ENCODE measurements at regions not wholly inside any gene's neighbourhood (a gene's known extent, or its start where the extent isn't known, plus 50 kb on each side); places are given as distances from the start of the nearest gene placed in this dataset.

DNA sequence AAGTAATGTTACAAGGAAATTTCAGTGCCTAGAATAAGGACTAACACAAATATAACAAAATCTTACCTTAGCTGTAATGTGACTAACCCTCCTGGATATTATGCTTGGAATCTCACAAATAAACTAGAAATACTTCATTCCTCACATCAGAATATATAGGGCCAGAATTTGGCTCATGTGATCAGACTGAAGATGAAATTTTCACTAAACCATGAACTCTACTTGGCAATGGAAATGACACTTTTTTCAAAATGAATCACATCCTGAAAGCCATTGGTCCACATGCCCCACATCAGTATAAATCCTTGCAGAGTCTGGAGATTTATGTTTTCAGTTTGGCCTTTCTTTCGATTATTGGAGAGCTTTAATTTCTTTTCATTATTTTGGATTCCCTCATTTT lies 227.8 kb downstream of the NRIP1 start:
- POLR2A ChIA-PET = interaction anchor here (0.6 kb wide), 1 partner anchor 41 kb away, joined by 4 read pairs; no protein-coding TSS in a partner anchor
- intact Hi-C loops (cut with micrococcal nuclease; ENCODE audit: unreplicated experiment) = no loop called here
- Histone ChIP-seq H3K27ac (ENCODE audit: control insufficient read depth, insufficient read depth) (no peak overlapping the region), H3K9me3 (replicated peaks; ENCODE audit: control insufficient read depth, insufficient read depth, low read length) (no peaks in the 10 kb centered on the region; the same call in 2 of the 3 replicates), H3K4me1 (ENCODE audit: control insufficient read depth, insufficient read depth, low read length) (no peaks in the 10 kb centered on the region), H2AFZ (ENCODE audit: control insufficient read depth, low read depth, low read length) (no peak overlapping the region), H4K20me1 (ENCODE audit: control insufficient read depth, insufficient read depth) (no peaks in the 10 kb centered on the region), H3K36me3 (ENCODE audit: control insufficient read depth in 2 of 2, insufficient read depth in 2 of 2, low read length in 1 of 2) (no peaks in the 10 kb centered on the region), H3K79me2 (ENCODE audit: control insufficient read depth, insufficient read depth, low read length) (no peaks in the 10 kb centered on the region), H3K4me3 (no peak overlapping the region), H3K4me2 (ENCODE audit: control insufficient read depth, insufficient read depth) (no peak overlapping the region), H3K9ac (ENCODE audit: control insufficient read depth, insufficient read depth, low read length) (no peak overlapping the region), H3K27me3 (replicated peaks in 1 of 2; ENCODE audit: control insufficient read depth in 2 of 2, insufficient read depth in 2 of 2, low read length in 1 of 2) (no peaks in the 10 kb centered on the region)
- in situ Hi-C loops (cut with MboI) = no loop called here
- FAIRE-seq (no peak), ATAC-seq (no peak), DNase-seq (ENCODE audit: low read depth, low spot score) (no peak)
- BruUV-seq (replicated peaks) = no TSS peak
- SMC1A ChIA-PET (ENCODE audit: uncharacterized antibody, unreplicated experiment) = interaction anchor here (1.0 kb wide), 1 partner anchor 42 kb away, joined by 3 read pairs; no protein-coding TSS in a partner anchor
- 89% methylated on average over 1 of the region's 1 CpG for WGBS (ENCODE audit: insufficient coverage, insufficient replicate concordance, low lambda C conversion rate, missing lambda C conversion rate)
- RAD21 ChIA-PET (ENCODE audit: unreplicated experiment) = interaction anchor here (1.3 kb wide), 1 partner anchor 27 kb away, joined by 3 read pairs; no protein-coding TSS in a partner anchor
- TF ChIP-seq RBBP5 (conservative IDR thresholded peaks at IDR 0.05) = no peak
- no peak for TF ChIP-seq BCL11A (IDR thresholded peaks at IDR 0.05; ENCODE audit: low read depth, low read length)
- TF ChIP-seq SIN3A (IDR thresholded peaks at IDR 0.05; ENCODE audit: low read depth, low read length) = no peak
- TF ChIP-seq CREM (IDR thresholded peaks at IDR 0.05; ENCODE audit: low read depth) = no peak
- TF ChIP-seq TCF3 (IDR thresholded peaks at IDR 0.05; ENCODE audit: borderline replicate concordance, insufficient read depth, low read depth, low read length) = no peak
- TF ChIP-seq, protein P1, sequence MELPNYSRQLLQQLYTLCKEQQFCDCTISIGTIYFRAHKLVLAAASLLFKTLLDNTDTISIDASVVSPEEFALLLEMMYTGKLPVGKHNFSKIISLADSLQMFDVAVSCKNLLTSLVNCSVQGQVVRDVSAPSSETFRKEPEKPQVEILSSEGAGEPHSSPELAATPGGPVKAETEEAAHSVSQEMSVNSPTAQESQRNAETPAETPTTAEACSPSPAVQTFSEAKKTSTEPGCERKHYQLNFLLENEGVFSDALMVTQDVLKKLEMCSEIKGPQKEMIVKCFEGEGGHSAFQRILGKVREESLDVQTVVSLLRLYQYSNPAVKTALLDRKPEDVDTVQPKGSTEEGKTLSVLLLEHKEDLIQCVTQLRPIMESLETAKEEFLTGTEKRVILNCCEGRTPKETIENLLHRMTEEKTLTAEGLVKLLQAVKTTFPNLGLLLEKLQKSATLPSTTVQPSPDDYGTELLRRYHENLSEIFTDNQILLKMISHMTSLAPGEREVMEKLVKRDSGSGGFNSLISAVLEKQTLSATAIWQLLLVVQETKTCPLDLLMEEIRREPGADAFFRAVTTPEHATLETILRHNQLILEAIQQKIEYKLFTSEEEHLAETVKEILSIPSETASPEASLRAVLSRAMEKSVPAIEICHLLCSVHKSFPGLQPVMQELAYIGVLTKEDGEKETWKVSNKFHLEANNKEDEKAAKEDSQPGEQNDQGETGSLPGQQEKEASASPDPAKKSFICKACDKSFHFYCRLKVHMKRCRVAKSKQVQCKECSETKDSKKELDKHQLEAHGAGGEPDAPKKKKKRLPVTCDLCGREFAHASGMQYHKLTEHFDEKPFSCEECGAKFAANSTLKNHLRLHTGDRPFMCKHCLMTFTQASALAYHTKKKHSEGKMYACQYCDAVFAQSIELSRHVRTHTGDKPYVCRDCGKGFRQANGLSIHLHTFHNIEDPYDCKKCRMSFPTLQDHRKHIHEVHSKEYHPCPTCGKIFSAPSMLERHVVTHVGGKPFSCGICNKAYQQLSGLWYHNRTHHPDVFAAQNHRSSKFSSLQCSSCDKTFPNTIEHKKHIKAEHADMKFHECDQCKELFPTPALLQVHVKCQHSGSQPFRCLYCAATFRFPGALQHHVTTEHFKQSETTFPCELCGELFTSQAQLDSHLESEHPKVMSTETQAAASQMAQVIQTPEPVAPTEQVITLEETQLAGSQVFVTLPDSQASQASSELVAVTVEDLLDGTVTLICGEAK (IDR thresholded peaks at IDR 0.05; ENCODE audit: borderline replicate concordance) = no peak
- TF ChIP-seq CREB1 (IDR thresholded peaks at IDR 0.05; ENCODE audit: low read depth) = no peak
- TF ChIP-seq GATAD2B (conservative IDR thresholded peaks at IDR 0.05; ENCODE audit: low read depth) = no peak
- no peak for TF ChIP-seq CHD1 (IDR thresholded peaks at IDR 0.05; ENCODE audit: low read depth, low read length)
- no peak for TF ChIP-seq IKZF1 (conservative IDR thresholded peaks at IDR 0.05)
- TF ChIP-seq SPI1 (IDR thresholded peaks at IDR 0.05; ENCODE audit: borderline replicate concordance, insufficient read depth, low read depth, low read length) = no peak
- TF ChIP-seq JUNB (IDR thresholded peaks at IDR 0.05) = no peak
- TF ChIP-seq MYC (IDR thresholded peaks at IDR 0.05; ENCODE audit: insufficient read depth, insufficient read length, insufficient replicate concordance, low read length, severe bottlenecking) = no peak
- no peak for TF ChIP-seq RAD51 (IDR thresholded peaks at IDR 0.05)
- CTCF ChIA-PET = interaction anchor here (1.0 to 2.1 kb wide), 2 partner anchors 27 to 88 kb away, joined by 4 to 5 read pairs; no protein-coding TSS in a partner anchor
